NB4 (cell line): ENCODE measurements at regions not wholly inside any gene's neighbourhood (a gene's known extent, or its start where the extent isn't known, plus 50 kb on each side); places are given as distances from the start of the nearest gene placed in this dataset.

Experiments used
- DNase-seq: peaks from one replicate; pipeline ENCODE4 v3.0.0; 2010; ENCODE audit warnings: low read depth
- H3K4me3 ChIP-seq: one replicate; pipeline ENCODE4 v1.5.1; 2011; ENCODE audit warnings: mild to moderate bottlenecking, low read depth, low read length, moderate library complexity
- CTCF ChIP-seq: IDR thresholded peaks from one replicate; pipeline ENCODE4 v1.5.1; 2012; ENCODE audit warnings: low read depth, low read length
- MAX ChIP-seq: IDR thresholded peaks from 2 replicates; pipeline ENCODE4 v1.6.1; 2011; ENCODE audit warnings: low read depth, low read length
- MYC ChIP-seq: IDR thresholded peaks from 2 replicates; pipeline ENCODE4 v1.6.1; 2011; ENCODE audit warnings: low read depth, low read length
- POLR2A ChIP-seq: IDR thresholded peaks from 2 replicates; pipeline ENCODE4 v1.6.1; 2011; ENCODE audit warnings: mild to moderate bottlenecking; ENCODE audit not compliant: insufficient read length; ENCODE audit errors: extremely low read depth

DNA sequence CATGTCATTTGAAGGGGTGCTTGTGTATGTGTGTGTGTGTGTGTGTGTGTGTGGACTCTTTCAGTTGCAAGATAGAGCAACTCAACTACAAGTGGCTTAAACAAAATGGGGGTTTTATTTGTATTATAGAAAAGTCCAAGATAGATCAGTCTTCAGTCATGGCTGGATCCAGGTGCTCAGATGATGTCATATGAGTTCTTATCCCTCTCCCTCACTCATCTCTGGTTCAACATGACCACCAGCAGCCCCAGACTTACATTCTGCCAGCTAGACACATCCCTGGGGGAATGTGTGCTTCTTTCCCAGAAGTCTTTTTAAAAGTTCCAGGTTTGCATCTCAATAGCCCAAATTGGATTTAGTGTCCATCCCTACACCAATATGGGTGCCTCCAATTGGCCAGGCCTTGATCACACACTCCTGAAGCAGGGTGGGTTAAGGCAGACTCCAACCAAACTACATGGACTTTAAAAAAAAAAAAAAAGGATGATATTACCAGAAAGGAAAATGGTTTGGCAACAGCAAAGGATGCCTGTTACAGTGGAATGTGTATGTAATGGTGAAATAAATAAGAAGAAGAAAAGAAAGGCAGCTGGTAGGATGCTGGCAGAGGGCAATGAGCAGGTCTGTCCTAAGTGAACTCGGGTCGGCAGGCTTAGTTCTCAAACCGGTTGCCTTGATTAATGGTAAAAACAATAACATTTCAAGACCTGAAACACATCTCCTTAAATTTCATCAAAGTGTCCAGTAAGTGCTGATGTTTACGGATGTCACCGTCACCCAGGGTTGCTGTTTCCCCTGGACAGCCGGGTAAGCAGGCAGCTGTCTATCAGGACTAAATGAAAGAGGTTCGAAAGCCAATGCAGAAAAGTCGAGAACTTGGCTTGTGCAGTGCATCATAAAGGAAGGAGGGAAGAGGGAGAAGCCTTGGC, 107.7 kb downstream of the SMIM20 start:
- no peak overlapping the region for H3K4me3 ChIP-seq
- no peak for DNase-seq
- TF ChIP-seq POLR2A (no peak), MYC (no peak), CTCF (no peak), MAX (no peak)

- TF ChIP-seq CTCF (no peak), MYC (no peak), MAX (no peak), POLR2A (no peak)
- H3K4me3 ChIP-seq = no peak overlapping the region
- no peak for DNase-seq
Measured at GRCh38 chr4:26022346-26023202, 108.6 kb downstream of the SMIM20 start.

DNA sequence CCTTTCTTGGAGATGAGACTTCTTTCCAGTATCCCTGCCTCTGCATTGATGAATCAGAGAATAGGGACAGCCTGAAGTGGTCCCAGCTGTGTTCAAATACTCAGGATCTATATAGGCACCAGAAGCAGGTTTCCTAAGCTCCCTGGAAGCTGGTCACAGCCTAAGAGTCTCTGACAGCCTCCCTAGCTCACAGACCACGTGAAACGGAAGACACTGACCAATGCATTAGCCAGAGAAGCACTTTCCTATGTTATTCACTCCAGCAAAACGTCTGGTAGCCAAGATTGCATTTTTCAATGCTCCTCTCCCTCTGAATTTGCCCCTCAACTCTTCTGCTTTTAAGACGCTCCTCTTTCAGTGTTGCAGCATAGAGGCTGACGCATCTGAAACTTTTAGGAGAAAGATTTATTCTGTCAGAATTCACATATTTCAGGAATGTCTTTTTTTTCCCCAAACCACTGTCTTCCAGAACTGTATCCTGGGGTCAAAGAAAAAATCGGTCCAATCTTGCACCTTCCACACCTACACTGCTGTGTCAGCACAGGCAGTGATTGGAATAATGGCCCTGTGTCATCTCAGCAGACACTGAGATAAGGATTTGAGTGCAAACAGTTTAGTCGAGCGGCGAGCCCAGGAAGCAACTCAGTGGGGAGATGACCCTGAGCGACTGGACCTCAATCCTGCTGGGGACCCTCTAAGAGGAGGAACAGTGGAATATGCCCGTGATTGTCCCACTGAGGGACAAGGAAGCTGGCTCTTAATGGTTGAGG, 109.4 kb downstream of the SMIM20 start:
- no peak overlapping the region for H3K4me3 ChIP-seq
- DNase-seq = no peak
- no peak for TF ChIP-seq MYC
- no peak for TF ChIP-seq MAX
- TF ChIP-seq POLR2A = no peak
- no peak for TF ChIP-seq CTCF

GRCh38 chr4:26024079-26024478, 110.1 kb downstream of the SMIM20 start:
- TF ChIP-seq MYC (no peak), CTCF (no peak), POLR2A (no peak), MAX (no peak)
- DNase-seq = no peak
- no peak overlapping the region for H3K4me3 ChIP-seq

GRCh38 chr4:26028133-26028792, 114.2 kb downstream of the SMIM20 start:
- no peak overlapping the region for H3K4me3 ChIP-seq
- DNase-seq = no peak
- TF ChIP-seq MYC = no peak
- no peak for TF ChIP-seq POLR2A
- TF ChIP-seq CTCF = no peak
- TF ChIP-seq MAX = no peak
